ENCODE measurements at regions not wholly inside any gene's neighbourhood (a gene's known extent, or its start where the extent isn't known, plus 50 kb on each side); places are given as distances from the start of the nearest gene placed in this dataset.
"Not testable (repeated sequence)": the region's sequence is repeated elsewhere in the genome, so short reads cannot be mapped to it uniquely, and the experiment has no call there.

DNA sequence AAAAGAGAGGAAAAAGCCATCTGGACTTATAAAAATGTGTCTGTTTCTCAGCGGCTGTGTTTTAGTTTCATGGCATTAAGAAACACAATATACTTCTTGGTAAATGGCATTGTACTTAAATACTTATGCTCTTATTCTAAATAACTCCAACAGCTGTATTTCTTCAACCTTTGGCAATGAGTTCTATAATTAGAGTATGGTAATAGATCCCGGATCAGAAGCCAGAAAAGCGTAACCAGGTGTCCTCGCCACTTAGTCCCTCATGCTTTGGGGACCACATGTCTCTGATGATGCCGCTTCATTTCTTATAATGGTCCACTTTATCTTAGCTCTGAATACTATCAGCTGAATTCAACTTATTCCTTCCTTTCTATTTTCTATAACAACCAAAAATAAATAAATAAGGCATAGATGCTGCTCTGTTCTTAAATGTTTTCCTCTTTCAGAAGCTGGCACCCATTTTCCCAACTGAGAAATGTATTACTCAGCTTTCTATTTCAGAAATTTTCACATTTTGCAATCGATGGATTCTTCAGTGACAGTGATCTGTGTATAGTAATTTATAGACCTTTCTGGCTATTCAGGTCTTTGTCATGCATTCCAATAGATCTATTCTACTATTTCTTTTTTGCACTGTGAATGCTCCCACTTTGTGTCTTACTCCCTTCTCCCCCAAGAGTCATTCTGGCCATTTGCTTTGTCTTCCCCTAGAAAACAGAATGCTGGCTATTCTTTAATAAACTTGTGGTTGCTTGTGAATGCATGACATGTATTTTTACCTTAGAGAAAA, 87.6 kb upstream of the KBTBD8 start:
- in situ Hi-C loops (cut with HindIII; ENCODE audit: low sequenced_read_pairs) = no loop called here

- in situ Hi-C loops (cut with HindIII; ENCODE audit: low sequenced_read_pairs) = no loop called here
These were observed 85.8 kb upstream of the KBTBD8 start for GRCh38 chr3:66912306-66912705.

DNA sequence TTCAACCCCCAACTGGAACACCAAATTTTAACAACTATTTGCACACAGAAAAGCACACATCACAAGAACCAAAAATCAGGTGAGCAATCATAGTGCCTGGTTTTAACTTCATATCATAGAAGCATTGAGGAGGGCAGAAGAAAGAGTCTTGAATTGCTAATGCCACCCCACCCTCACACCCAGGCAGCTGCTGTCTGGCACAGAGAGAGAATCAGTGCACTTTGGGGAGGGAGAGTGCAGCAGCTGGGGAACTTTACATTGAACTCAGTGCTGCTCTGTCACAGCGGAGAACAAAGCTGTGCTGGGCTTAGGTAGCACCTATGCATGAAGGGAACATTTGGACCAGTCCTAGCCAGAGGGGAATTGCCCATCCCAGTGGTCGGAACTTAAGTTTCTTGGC, 76.0 kb upstream of the KBTBD8 start:
- in situ Hi-C loops (cut with HindIII; ENCODE audit: low sequenced_read_pairs) = no loop called here

- in situ Hi-C loops (cut with HindIII; ENCODE audit: low sequenced_read_pairs) = no loop called here
These were observed 74.1 kb upstream of the KBTBD8 start for GRCh38 chr3:66923969-66924368.

- in situ Hi-C loops (cut with HindIII; ENCODE audit: low sequenced_read_pairs) = no loop called here
These were observed 69.9 kb upstream of the KBTBD8 start for GRCh38 chr3:66928252-66928651.

GRCh38 chr3:66931291-66931690, 66.8 kb upstream of the KBTBD8 start:
- in situ Hi-C loops (cut with HindIII; ENCODE audit: low sequenced_read_pairs) = no loop called here

- in situ Hi-C loops (cut with HindIII; ENCODE audit: low sequenced_read_pairs) = no loop called here
These were observed 66.4 kb upstream of the KBTBD8 start for GRCh38 chr3:66931699-66932098.

DNA sequence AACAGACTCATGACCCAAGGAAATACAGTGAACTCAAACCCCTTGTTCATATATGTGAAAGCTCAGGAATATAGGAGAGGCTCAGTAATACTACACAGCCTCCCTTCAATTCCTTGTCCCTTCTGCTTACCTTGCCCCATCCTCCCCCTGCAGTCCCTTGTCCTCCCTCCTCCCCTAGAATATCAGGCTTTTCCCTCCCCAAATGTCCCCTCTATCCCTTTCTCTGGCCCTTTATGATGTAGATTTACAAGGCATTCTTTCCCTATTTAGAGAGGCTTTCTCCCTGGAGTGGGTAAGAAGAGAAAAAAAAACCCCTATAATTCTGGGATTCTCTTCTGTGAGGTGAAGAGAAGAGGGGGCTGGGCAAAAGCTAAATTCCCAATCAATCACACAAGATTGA, 64.9 kb upstream of the KBTBD8 start:
- in situ Hi-C loops (cut with HindIII; ENCODE audit: low sequenced_read_pairs) = no loop called here

GRCh38 chr3:66934041-66934440, 64.1 kb upstream of the KBTBD8 start:
- in situ Hi-C loops (cut with HindIII; ENCODE audit: low sequenced_read_pairs) = no loop called here

GRCh38 chr3:66934725-66935124, 63.4 kb upstream of the KBTBD8 start:
- in situ Hi-C loops (cut with HindIII; ENCODE audit: low sequenced_read_pairs) = no loop called here

DNA sequence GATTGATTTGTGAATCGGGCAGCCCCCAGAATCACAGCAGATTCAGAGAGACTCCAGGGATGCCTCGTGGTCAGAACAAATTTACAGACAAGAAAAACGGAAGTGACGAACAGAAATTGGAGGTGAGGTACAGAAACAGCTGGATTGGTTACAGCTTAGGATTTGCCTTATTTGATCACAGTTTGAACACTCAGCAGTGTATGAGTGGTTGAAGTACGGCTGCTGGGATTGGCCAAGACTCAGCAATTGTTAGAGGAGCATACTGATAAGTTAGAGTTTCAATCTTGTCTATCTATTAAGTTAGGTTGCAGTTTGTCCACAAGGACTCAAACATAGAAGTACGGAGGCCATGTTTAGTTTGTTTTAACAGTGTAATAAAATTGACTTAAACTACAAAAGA, 61.1 kb upstream of the KBTBD8 start:
- in situ Hi-C loops (cut with HindIII; ENCODE audit: low sequenced_read_pairs) = not testable (repeated sequence)

- in situ Hi-C loops (cut with HindIII; ENCODE audit: low sequenced_read_pairs) = no loop called here
These were observed 59.7 kb upstream of the KBTBD8 start for GRCh38 chr3:66938338-66938963.

DNA sequence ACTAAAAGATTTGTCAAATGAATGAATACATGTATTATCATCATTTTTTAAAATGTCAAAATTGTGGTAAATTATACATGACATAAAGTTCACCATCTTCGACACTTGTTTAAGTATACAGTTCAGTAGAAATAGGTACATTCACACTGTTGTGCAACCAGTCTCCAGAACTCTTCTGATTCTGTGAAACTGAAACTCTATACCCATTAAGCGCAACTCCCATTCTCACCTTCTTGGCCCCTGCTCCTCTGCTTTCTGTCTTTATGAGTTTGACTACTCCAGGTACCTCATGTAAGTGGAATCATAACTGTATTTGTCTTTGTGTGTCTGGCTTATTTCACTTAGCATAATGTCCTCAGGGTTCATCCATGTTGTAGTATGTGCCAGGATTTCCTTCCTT, 50.1 kb upstream of the KBTBD8 start:
- in situ Hi-C loops (cut with HindIII; ENCODE audit: low sequenced_read_pairs) = no loop called here

Data from DLD1 (cell line).